Naive thymus-derived CD4-positive, alpha-beta T cell (primary cell): ENCODE measurements at regions not wholly inside any gene's neighbourhood (a gene's known extent, or its start where the extent isn't known, plus 50 kb on each side); places are given as distances from the start of the nearest gene placed in this dataset.

Experiments used
- ATAC-seq: fragments of 150-1000 bp; cut with Tn5 transposase; 2 replicates; pipeline ENCODE4 v1.10.0; 2021; ENCODE audit warnings: mild to moderate bottlenecking, moderate library complexity
- CTCF ChIA-PET: fragments of 350-600 bp; sonication (Branson Sonifier 250); formaldehyde crosslinking; loops from one replicate; lab custom pipeline; 2021; ENCODE audit warnings: antibody characterized with exemption; lab: Charles Lee
- POLR2A ChIA-PET: fragments of 350-600 bp; sonication (Branson Sonifier 250); formaldehyde crosslinking; loops from one replicate; lab custom pipeline; 2021; ENCODE audit warnings: antibody characterized with exemption, inconsistent platforms; lab: Charles Lee
- DNase-seq, 9 donors: peaks; one replicate each; pipeline versions ENCODE4 v3.0.0 to v3.0.0-alpha.2; 2020 to 2022; ENCODE audit warnings: mixed read lengths in 1 of 9
- H3K27ac ChIP-seq: one replicate; pipeline ENCODE4 v1.7.0; 2013; ENCODE audit warnings: mild to moderate bottlenecking, low read depth, low read length, moderate library complexity
- H3K27me3 ChIP-seq, 2 donors: one replicate each; pipeline ENCODE4 v1.7.0; 2013; ENCODE audit warnings: low read length in 2 of 2, mild to moderate bottlenecking in 2 of 2, moderate library complexity in 2 of 2; ENCODE audit not compliant: control insufficient read depth in 2 of 2, insufficient read depth in 2 of 2
- H3K36me3 ChIP-seq, 3 experiments: 1 replicate in 2 of 3; 2 replicates in 1 of 3; pipeline ENCODE4 v1.7.0; 2013; ENCODE audit warnings: low read length in 3 of 3, mild to moderate bottlenecking in 3 of 3, moderate library complexity in 1 of 3; ENCODE audit not compliant: insufficient read depth in 3 of 3, control insufficient read depth in 2 of 3
- H3K4me1 ChIP-seq, 2 donors: one replicate each; pipeline ENCODE4 v1.7.0; 2013; ENCODE audit warnings: low read length in 2 of 2, mild to moderate bottlenecking in 2 of 2, moderate library complexity in 1 of 2; ENCODE audit not compliant: control insufficient read depth in 2 of 2, insufficient read depth in 2 of 2
- H3K4me3 ChIP-seq: 2 replicates; pipeline ENCODE4 v1.7.0; 2013; ENCODE audit warnings: mild to moderate bottlenecking, low read length
- H3K9me3 ChIP-seq, 3 experiments: 1 replicate in 2 of 3; 2 replicates in 1 of 3; pipeline ENCODE4 v1.7.0; 2013; ENCODE audit warnings: low read length in 3 of 3; ENCODE audit not compliant: control insufficient read depth in 2 of 3
- H3K27ac Mint-ChIP-seq, 9 donors: one replicate each; pipeline ENCODE4 v1.8.0; 2020 to 2022; ENCODE audit warnings: mixed read lengths in 9 of 9, mild to moderate bottlenecking in 8 of 9, moderate library complexity in 5 of 9, inconsistent platforms in 2 of 9
- H3K27me3 Mint-ChIP-seq, 5 donors: one replicate each; pipeline ENCODE4 v1.8.0; 2021 to 2022; ENCODE audit warnings: mixed read lengths in 5 of 5, mild to moderate bottlenecking in 1 of 5
- H3K36me3 Mint-ChIP-seq, 5 donors: one replicate each; pipeline ENCODE4 v1.8.0; 2020 to 2022; ENCODE audit warnings: mixed read lengths in 5 of 5, mild to moderate bottlenecking in 3 of 5, inconsistent platforms in 1 of 5
- H3K4me1 Mint-ChIP-seq, 7 donors: one replicate each; pipeline ENCODE4 v1.8.0; 2020 to 2022; ENCODE audit warnings: mixed read lengths in 7 of 7, mild to moderate bottlenecking in 3 of 7, inconsistent platforms in 1 of 7
- H3K4me3 Mint-ChIP-seq, 10 donors: one replicate each; pipeline ENCODE4 v1.8.0; 2020 to 2022; ENCODE audit warnings: mild to moderate bottlenecking in 10 of 10, mixed read lengths in 10 of 10, moderate library complexity in 6 of 10, inconsistent platforms in 2 of 10
- H3K9me3 Mint-ChIP-seq, 11 donors: one replicate each; pipeline ENCODE4 v1.8.0; 2020 to 2022; ENCODE audit warnings: mixed read lengths in 11 of 11, mild to moderate bottlenecking in 4 of 11, inconsistent platforms in 1 of 11, moderate library complexity in 1 of 11
- intact Hi-C, 2 donors: fragments of 100-400 bp; cut with micrococcal nuclease; formaldehyde crosslinking; loops; one replicate each; pipeline ENCODE4 v1.15.1; 2023

- peaks cover 0 to 4% (median 0%) of the 10 kb centered on the region in 7 donors for H3K4me1 Mint-ChIP-seq
- peak overlapping the region in 1 of 9 donors; percentile 9 for H3K27ac Mint-ChIP-seq
- DNase-seq (no peak), ATAC-seq (peak; percentile 27)
- ChIA-PET POLR2A (no interaction called here), CTCF (no interaction called here)
- Histone ChIP-seq H3K4me1 (no peaks in the 10 kb centered on the region), H3K27me3 (no peaks in the 10 kb centered on the region), H3K36me3 (no peaks in the 10 kb centered on the region), H3K4me3 (no peak overlapping the region), H3K27ac (no peak overlapping the region), H3K9me3 (no peaks in the 10 kb centered on the region)
- peaks cover 0 to 3% (median 0%) of the 10 kb centered on the region in 11 donors for H3K9me3 Mint-ChIP-seq
- H3K4me3 Mint-ChIP-seq: no peak overlapping the region
- H3K36me3 Mint-ChIP-seq: peaks cover 0 to 7% (median under 1%) of the 10 kb centered on the region in 5 donors
- intact Hi-C loops: no loop called here
- H3K27me3 Mint-ChIP-seq: peaks cover 0 to 6% (median 2%) of the 10 kb centered on the region in 5 donors
Observed at GRCh38 chr6:144857086-144857485, 572.0 kb downstream of the UTRN start.

DNA sequence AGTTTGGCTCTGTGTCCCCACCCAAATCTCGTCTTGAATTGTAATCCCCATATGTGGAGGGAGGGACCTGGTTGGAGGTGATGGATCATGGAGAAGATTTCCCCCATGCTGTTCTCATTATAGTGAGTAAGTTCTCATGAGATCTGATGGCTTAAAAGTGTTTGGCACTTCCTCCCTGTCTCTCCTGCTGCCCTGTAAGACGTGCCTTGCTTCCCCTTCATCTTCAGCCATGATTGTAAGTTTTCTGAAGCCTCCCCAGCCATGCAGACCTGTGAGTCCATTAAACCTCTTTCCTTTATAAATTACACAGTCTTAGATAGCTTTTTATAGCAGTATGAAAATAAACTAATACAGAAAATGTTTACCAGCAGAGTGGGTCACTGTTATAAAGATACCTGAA, 577.6 kb downstream of the UTRN start:
- Histone ChIP-seq H3K4me3 (no peak overlapping the region), H3K36me3 (no peaks in the 10 kb centered on the region), H3K4me1 (no peaks in the 10 kb centered on the region), H3K27me3 (no peaks in the 10 kb centered on the region), H3K9me3 (no peaks in the 10 kb centered on the region), H3K27ac (no peak overlapping the region)
- H3K27me3 Mint-ChIP-seq: peaks cover 13 to 34% (median 28%) of the 10 kb centered on the region in 5 donors
- H3K27ac Mint-ChIP-seq: no peak overlapping the region
- intact Hi-C loops: no loop called here
- peaks cover 0 to 9% (median 6%) of the 10 kb centered on the region in 7 donors for H3K4me1 Mint-ChIP-seq
- H3K4me3 Mint-ChIP-seq: no peak overlapping the region
- DNase-seq: no peak
- ATAC-seq: no peak
- H3K36me3 Mint-ChIP-seq: peaks cover 0 to 16% (median 3%) of the 10 kb centered on the region in 5 donors
- CTCF ChIA-PET: no interaction called here
- peaks cover 0 to 32% (median 15%) of the 10 kb centered on the region in 11 donors for H3K9me3 Mint-ChIP-seq
- POLR2A ChIA-PET: no interaction called here

DNA sequence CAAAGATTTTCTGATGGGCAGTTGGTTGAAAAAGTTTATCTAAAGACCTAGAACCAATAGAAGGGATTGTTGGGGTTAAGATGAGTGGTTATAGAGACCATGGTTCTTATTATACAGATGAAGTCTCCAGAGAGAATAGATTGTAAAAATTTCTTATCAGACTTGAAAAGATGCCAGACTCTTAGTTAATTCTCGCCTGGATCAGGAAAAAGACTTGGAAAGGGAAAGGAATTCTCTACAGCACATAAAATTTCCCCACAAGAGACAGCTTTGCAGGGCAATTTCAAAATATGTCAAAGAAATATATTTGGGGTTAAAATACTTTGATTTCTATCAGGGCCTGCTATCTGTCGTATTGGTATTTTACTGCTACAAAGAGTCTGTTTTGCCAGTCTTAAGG, 582.6 kb downstream of the UTRN start:
- H3K27me3 ChIP-seq: no peaks in the 10 kb centered on the region
- no peak overlapping the region for H3K27ac ChIP-seq
- CTCF ChIA-PET: no interaction called here
- POLR2A ChIA-PET: no interaction called here
- ATAC-seq: no peak
- intact Hi-C loops: no loop called here
- Mint-ChIP-seq H3K36me3 (peaks cover 0 to 16% (median 3%) of the 10 kb centered on the region in 5 donors), H3K27me3 (peaks cover 18 to 26% (median 24%) of the 10 kb centered on the region in 5 donors), H3K27ac (no peak overlapping the region), H3K4me3 (peak overlapping the region in 1 of 10 donors; percentile 26), H3K9me3 (peaks cover 0 to 23% (median 13%) of the 10 kb centered on the region in 11 donors), H3K4me1 (peaks cover 0 to 9% (median 6%) of the 10 kb centered on the region in 7 donors)
- H3K9me3 ChIP-seq: no peaks in the 10 kb centered on the region
- no peaks in the 10 kb centered on the region for H3K4me1 ChIP-seq
- no peaks in the 10 kb centered on the region for H3K36me3 ChIP-seq
- no peak for DNase-seq
- no peak overlapping the region for H3K4me3 ChIP-seq

DNA sequence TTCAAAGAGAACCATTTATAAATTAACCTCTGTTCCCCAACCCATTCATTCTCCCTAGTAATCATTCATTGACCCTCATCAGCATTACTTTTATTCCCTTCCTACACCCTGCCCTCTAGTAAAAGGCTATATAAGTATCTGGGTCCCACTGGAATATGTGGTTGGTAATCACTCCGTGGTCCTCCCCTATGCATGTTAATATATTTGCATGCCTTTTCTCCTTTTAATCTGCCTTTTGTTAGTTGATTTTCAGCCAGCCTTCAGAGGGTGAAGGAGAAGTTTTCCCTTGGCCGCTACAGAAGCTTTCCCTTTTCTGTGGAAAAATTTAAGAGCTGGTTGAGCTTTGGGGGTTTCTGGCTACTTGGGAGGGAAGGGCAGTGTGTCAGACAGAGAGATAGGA, 585.6 kb downstream of the UTRN start:
- ChIA-PET POLR2A (no interaction called here), CTCF (no interaction called here)
- Mint-ChIP-seq H3K4me1 (peaks cover 0 to 9% (median 6%) of the 10 kb centered on the region in 7 donors), H3K27me3 (peaks cover 3 to 26% (median 5%) of the 10 kb centered on the region in 5 donors), H3K27ac (no peak overlapping the region), H3K36me3 (peaks cover 0 to 3% (median 0%) of the 10 kb centered on the region in 5 donors), H3K9me3 (peaks cover 0 to 9% (median 2%) of the 10 kb centered on the region in 11 donors), H3K4me3 (no peak overlapping the region)
- H3K4me3 ChIP-seq: no peak overlapping the region
- H3K9me3 ChIP-seq: no peaks in the 10 kb centered on the region
- ATAC-seq (no peak), DNase-seq (no peak)
- intact Hi-C loops: no loop called here
- no peaks in the 10 kb centered on the region for H3K36me3 ChIP-seq
- no peaks in the 10 kb centered on the region for H3K27me3 ChIP-seq
- no peak overlapping the region for H3K27ac ChIP-seq
- H3K4me1 ChIP-seq: no peaks in the 10 kb centered on the region

DNA sequence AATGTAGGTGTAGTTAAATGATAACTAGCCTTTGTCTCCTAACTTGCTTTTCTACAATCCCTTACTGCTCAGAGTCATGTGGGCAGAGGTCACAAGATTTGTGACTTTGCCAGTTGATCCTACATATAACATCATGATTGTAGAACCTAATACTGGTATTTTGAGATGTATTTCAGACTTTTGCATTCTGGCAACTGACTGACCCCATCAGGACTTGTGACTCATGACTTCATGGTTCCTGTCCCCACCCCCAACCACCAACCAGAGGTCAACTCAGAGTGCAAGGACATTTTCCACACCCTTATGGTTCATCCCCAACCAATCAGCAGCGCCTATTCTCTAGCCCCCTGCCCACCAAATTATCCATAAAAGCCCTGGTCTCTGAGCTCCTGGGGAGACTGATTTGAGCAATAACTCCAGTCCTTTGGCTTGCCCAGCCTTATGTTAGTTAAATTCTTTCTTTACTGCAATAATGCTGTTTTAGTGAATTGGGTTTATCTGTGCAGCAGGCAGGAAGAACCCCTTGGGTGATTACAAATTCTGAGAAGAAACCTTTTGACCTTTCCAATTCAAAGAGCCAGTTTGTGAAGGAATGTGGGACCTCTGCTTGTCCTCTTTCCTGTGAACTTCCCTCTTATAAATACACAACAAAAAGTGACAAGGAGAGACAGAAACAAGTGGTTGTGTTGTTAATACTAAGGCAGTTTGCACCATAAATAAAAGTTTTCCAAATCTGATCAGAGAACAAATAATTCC, 588.7 kb downstream of the UTRN start:
- peaks cover 0 to 9% (median 2%) of the 10 kb centered on the region in 11 donors for H3K9me3 Mint-ChIP-seq
- H3K27me3 Mint-ChIP-seq: peaks cover 16 to 34% (median 22%) of the 10 kb centered on the region in 5 donors
- H3K27ac Mint-ChIP-seq: no peak overlapping the region
- peaks cover 0 to 5% (median 1%) of the 10 kb centered on the region in 7 donors for H3K4me1 Mint-ChIP-seq
- Histone ChIP-seq H3K36me3 (no peaks in the 10 kb centered on the region), H3K27me3 (no peaks in the 10 kb centered on the region), H3K4me3 (no peak overlapping the region), H3K27ac (no peak overlapping the region), H3K9me3 (no peaks in the 10 kb centered on the region), H3K4me1 (no peaks in the 10 kb centered on the region)
- DNase-seq (no peak), ATAC-seq (no peak)
- ChIA-PET CTCF (no interaction called here), POLR2A (no interaction called here)
- H3K36me3 Mint-ChIP-seq: peaks cover 0 to 3% (median 0%) of the 10 kb centered on the region in 5 donors
- intact Hi-C loops: no loop called here
- no peak overlapping the region for H3K4me3 Mint-ChIP-seq

- Histone ChIP-seq H3K9me3 (no peaks in the 10 kb centered on the region), H3K4me1 (no peaks in the 10 kb centered on the region), H3K4me3 (no peak overlapping the region), H3K36me3 (no peaks in the 10 kb centered on the region), H3K27me3 (no peaks in the 10 kb centered on the region), H3K27ac (no peak overlapping the region)
- intact Hi-C loops: no loop called here
- no peak for DNase-seq
- ATAC-seq: no peak
- Mint-ChIP-seq H3K4me3 (no peak overlapping the region), H3K9me3 (peaks cover 0 to 9% (median 2%) of the 10 kb centered on the region in 11 donors), H3K36me3 (peaks cover 0 to 3% (median 0%) of the 10 kb centered on the region in 5 donors), H3K27me3 (peaks cover 20 to 43% (median 39%) of the 10 kb centered on the region in 5 donors), H3K27ac (no peak overlapping the region), H3K4me1 (peaks cover 0 to 10% (median 6%) of the 10 kb centered on the region in 7 donors)
- ChIA-PET POLR2A (no interaction called here), CTCF (no interaction called here)
Observed at GRCh38 chr6:144876689-144877088, 591.6 kb downstream of the UTRN start.

GRCh38 chr6:144877118-144877517, 592.0 kb downstream of the UTRN start:
- Mint-ChIP-seq H3K27ac (no peak overlapping the region), H3K4me1 (peaks cover 0 to 10% (median 6%) of the 10 kb centered on the region in 7 donors), H3K9me3 (peaks cover 0 to 9% (median 2%) of the 10 kb centered on the region in 11 donors), H3K36me3 (peaks cover 0 to 3% (median 0%) of the 10 kb centered on the region in 5 donors), H3K27me3 (peaks cover 20 to 44% (median 41%) of the 10 kb centered on the region in 5 donors), H3K4me3 (no peak overlapping the region)
- no peak overlapping the region for H3K4me3 ChIP-seq
- H3K27me3 ChIP-seq: no peaks in the 10 kb centered on the region
- no peak for ATAC-seq
- H3K4me1 ChIP-seq: no peaks in the 10 kb centered on the region
- no peak overlapping the region for H3K27ac ChIP-seq
- POLR2A ChIA-PET: no interaction called here
- CTCF ChIA-PET: no interaction called here
- H3K36me3 ChIP-seq: no peaks in the 10 kb centered on the region
- H3K9me3 ChIP-seq: no peaks in the 10 kb centered on the region
- no peak for DNase-seq
- intact Hi-C loops: no loop called here
